ENCODE measurements at regions not wholly inside any gene's neighbourhood (a gene's known extent, or its start where the extent isn't known, plus 50 kb on each side); places are given as distances from the start of the nearest gene placed in this dataset.
"Not testable (repeated sequence)": the region's sequence is repeated elsewhere in the genome, so short reads cannot be mapped to it uniquely, and the experiment has no call there.

DNA sequence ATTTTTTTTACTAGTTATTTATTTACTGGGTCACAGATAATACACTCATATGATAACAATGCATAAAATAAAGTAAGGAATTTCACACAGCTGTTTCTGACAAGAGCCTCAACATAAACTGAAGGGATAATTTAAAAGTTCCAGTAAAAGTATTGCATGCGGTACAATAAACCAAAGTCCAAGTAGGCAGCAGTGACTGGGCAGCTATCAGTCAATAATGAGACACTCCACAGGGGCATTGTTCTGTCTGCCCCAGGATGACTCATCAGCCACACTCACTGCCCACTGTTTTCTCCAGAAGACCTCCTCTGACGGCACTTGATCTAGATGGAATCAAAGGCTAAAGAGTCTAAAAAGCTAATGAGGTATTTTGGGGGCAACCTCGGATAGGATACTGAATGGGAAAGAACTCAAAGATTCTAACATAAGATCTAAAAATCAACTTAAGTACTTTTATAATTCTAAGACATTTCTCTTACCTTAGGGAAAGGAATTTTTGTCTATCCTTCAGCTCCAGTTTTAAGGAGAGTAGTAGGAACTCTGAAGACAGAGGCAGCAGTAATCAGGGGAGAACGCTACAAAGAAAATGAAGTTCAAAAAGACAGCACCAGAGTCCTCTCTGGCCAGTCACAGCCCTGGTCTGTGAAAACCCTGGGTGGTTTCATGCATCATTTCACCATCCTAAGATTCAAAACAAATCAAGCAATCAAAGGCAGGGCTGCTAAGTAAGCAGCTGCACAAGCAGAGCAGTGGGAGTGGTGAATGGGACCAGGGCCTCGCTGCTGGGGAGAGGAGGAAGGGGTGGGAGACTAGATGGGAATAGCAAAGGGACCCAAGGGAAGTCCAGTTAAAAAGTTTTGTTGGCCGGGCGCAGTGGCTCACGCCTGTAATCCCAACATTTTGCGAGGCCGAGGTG, 175.1 kb downstream of the AVL9 start:
- DNase-seq: no peak
- no peaks in the 10 kb centered on the region for H3K27me3 ChIP-seq
- H3K36me3 ChIP-seq: no peaks in the 10 kb centered on the region
- intact Hi-C loops (cut with DNase I): no loop called here
- 94 to 95% (median 94%) methylated on average over 10 of the region's 10 CpGs for WGBS, 3 donors
- TF ChIP-seq EP300 (IDR thresholded peaks at IDR 0.05) (no peak), POLR2A (IDR thresholded peaks at IDR 0.05) (no peak)
- TF ChIP-seq, protein P1, sequence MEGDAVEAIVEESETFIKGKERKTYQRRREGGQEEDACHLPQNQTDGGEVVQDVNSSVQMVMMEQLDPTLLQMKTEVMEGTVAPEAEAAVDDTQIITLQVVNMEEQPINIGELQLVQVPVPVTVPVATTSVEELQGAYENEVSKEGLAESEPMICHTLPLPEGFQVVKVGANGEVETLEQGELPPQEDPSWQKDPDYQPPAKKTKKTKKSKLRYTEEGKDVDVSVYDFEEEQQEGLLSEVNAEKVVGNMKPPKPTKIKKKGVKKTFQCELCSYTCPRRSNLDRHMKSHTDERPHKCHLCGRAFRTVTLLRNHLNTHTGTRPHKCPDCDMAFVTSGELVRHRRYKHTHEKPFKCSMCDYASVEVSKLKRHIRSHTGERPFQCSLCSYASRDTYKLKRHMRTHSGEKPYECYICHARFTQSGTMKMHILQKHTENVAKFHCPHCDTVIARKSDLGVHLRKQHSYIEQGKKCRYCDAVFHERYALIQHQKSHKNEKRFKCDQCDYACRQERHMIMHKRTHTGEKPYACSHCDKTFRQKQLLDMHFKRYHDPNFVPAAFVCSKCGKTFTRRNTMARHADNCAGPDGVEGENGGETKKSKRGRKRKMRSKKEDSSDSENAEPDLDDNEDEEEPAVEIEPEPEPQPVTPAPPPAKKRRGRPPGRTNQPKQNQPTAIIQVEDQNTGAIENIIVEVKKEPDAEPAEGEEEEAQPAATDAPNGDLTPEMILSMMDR (IDR thresholded peaks at IDR 0.05): no peak
- H3K9me3 ChIP-seq: no peaks in the 10 kb centered on the region
- H3K4me3 ChIP-seq: no peak overlapping the region
- H3K4me1 ChIP-seq (ENCODE audit: insufficient read depth): no peaks in the 10 kb centered on the region
- no peak overlapping the region for H3K27ac ChIP-seq

DNA sequence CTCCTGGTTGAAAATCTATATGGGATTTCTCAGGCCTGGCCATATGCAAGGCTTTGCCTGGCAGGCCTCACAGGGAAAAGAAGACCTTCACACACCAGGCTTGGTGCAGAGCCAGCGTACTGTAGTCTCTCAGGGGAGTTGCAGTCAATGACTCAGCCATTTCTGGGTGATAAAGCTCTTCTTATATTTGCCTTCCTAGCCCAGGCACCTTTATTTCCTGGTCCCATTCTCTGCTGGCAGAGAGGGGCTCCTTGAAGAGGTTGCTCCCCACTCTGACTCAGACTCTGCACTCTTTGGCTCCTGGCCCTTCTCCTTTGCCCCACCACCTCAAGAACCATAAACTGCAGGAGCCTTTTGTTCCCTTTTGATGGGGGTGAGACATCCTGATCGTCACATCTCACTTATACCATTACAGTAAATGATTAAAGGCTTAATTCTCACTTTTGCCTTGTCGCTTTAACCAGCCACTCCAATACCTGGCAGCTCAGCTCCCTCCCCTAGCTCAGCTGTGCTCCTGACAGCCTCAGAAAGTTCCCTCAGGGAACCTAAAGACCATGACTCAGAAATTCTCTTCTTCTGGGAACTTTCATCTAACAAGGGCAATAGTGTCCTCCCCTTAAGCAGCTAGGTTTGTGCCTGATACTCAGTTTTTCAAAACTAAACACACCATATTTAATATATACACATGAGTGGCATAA, 174.0 kb downstream of the AVL9 start:
- H3K27ac ChIP-seq; intact Hi-C loops (cut with DNase I): not testable (repeated sequence)
- 62 to 83% (median 64%) methylated on average over 3 of the region's 3 CpGs for WGBS, 3 donors

DNA sequence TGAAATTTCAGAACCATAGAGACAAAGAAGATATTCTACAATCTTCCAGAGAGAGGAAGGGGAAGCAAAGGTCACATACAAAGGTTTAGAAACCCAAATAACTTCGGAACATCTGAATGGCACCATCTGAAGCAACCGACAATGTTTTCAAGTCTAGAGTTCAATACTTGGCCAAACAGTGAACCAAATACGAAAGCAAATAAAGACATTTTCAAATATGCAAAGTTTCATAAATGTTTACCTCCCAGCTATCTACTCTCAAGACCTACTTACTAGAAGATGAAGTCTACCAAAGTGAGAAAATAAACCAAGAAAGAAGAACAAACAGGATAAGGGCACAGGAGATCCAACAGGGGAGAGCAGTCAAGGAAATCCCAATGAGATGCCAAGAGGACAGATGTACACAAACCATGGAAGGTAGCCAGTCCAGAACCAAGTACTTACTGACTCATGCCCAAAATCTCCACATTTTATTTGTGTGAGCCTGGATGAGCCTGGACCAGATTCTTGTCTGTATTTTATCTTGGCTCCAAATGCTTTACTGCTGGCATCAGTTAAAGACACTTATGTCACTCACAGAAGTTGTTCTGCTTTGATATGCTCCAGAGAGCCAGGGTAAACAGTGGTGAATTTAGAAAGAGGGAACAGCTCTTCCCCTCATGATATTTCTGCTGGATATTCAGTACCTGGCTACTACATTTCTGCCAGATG, 173.3 kb downstream of the AVL9 start:
- DNase-seq; intact Hi-C loops (cut with DNase I); H3K27me3 ChIP-seq; H3K36me3 ChIP-seq; H3K27ac ChIP-seq; H3K4me3 ChIP-seq; H3K9me3 ChIP-seq; H3K4me1 ChIP-seq (ENCODE audit: insufficient read depth): not testable (repeated sequence)
- 95 to 98% (median 96%) methylated on average over 3 of the region's 3 CpGs for WGBS, 3 donors

More for the DNA sequence above, 174.0 kb downstream of the AVL9 start:
- not testable (repeated sequence) for H3K36me3 ChIP-seq; H3K4me1 ChIP-seq (ENCODE audit: insufficient read depth); H3K27me3 ChIP-seq; H3K4me3 ChIP-seq; DNase-seq; H3K9me3 ChIP-seq

DNA sequence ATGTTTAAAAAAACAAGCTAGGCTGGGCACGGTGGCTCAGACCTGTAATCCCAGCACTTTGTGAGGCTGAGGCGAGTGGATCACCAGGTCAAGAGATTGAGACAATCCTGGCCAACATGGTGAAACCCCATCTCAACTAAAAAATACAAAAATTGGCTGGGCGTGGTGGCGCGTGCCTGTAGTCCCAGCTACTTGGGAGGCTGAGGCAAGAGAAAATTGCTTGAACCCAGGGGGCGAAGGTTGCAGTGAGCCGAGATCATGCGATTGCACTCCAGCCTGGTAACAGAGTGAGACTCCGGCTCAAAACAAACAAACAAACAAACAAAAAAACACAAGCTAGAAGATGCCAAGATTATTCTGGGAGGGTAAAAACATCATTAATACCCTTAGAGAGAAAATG, 172.3 kb downstream of the AVL9 start:
- H3K27me3 ChIP-seq; H3K27ac ChIP-seq; DNase-seq; H3K9me3 ChIP-seq; H3K4me1 ChIP-seq (ENCODE audit: insufficient read depth); H3K36me3 ChIP-seq; intact Hi-C loops (cut with DNase I); H3K4me3 ChIP-seq: not testable (repeated sequence)
- WGBS, 3 donors: 93 to 97% (median 95%) methylated on average over 9 of the region's 9 CpGs

DNA sequence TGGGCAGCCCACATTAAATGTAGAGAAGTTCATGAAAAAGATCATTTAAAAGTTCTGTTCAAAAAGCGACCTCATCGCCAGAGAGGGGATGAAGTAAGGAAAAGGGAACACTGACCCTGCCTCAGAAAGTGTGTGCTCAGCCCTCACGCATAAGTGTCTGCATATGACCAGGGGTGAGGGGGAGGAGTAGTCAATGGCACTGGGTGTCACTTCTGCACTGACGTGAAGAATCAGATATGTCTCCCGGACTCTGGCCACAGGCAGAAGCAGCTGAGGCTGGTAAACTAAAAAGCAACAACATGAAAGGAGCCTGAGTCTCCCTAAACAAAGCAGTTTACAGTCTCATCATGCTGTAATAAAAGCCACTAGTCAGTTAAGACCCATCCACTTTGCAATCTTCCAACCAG, 168.5 kb downstream of the AVL9 start:
- H3K27me3 ChIP-seq; H3K4me3 ChIP-seq; intact Hi-C loops (cut with DNase I); H3K27ac ChIP-seq; H3K9me3 ChIP-seq; H3K36me3 ChIP-seq; DNase-seq; H3K4me1 ChIP-seq (ENCODE audit: insufficient read depth): not testable (repeated sequence)
- WGBS, 3 donors: 86 to 91% (median 87%) methylated on average over 5 of the region's 5 CpGs

DNA sequence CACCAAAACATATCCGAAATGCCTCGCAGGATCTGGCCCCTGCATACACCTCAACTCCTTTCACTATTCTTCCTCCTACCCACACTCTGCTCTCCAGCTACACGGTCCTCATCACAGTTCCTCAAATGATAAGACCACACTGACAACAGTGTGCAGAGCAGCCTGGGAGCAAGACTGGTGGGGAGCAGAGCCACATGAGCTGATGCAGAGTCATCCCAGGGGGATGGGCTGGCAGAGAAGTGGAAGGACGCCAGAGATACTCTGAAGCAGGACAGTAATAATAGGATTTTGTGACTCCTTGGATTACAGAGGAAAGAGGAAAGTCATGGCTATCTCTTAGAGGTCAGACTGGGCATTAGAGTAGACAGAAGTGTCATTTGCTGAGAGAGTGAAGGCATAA, 167.2 kb downstream of the AVL9 start:
- DNase-seq; H3K4me1 ChIP-seq (ENCODE audit: insufficient read depth); H3K27ac ChIP-seq; H3K4me3 ChIP-seq; intact Hi-C loops (cut with DNase I); H3K36me3 ChIP-seq; H3K27me3 ChIP-seq; H3K9me3 ChIP-seq: not testable (repeated sequence)
- WGBS, 3 donors: 63 to 87% (median 87%) methylated on average over 2 to 4 of the region's 4 CpGs
